ENCODE measurements at regions not wholly inside any gene's neighbourhood (a gene's known extent, or its start where the extent isn't known, plus 50 kb on each side); places are given as distances from the start of the nearest gene placed in this dataset.

- Histone ChIP-seq H3K27me3 (ENCODE audit: control insufficient read depth in 2 of 2, insufficient read depth in 2 of 2, low read length in 2 of 2) (no peaks in the 10 kb centered on the region), H3K4me2 (replicated peaks; ENCODE audit: extremely low read depth, low read length, poor library complexity, severe bottlenecking) (no peak overlapping the region), H3K4me3 (replicated peaks in 1 of 3; ENCODE audit: low read depth in 2 of 3, low read length in 3 of 3) (no peak overlapping the region), H3K79me2 (ENCODE audit: insufficient read depth, low read length) (no peaks in the 10 kb centered on the region), H3K4me1 (ENCODE audit: control insufficient read depth in 1 of 2, insufficient read depth in 2 of 2, low read length in 2 of 2) (no peaks in the 10 kb centered on the region), H3K27ac (ENCODE audit: low read depth in 1 of 2, low read length in 2 of 2) (no peak overlapping the region), H3K36me3 (replicated peaks in 1 of 2; ENCODE audit: control insufficient read depth in 1 of 2, insufficient read depth in 2 of 2, low read length in 2 of 2) (no peaks in the 10 kb centered on the region), H4K20me1 (ENCODE audit: insufficient read depth, low read length) (no peaks in the 10 kb centered on the region), H2AFZ (ENCODE audit: insufficient read depth, low read depth, low read length, poor library complexity, severe bottlenecking) (no peak overlapping the region), H3K9me3 (replicated peaks in 1 of 2; ENCODE audit: control insufficient read depth in 1 of 2, insufficient read depth in 1 of 2, low read length in 2 of 2) (peaks cover 20 to 25% of the 10 kb centered on the region in 2 donors), H3K9ac (ENCODE audit: insufficient read depth, low read length, poor library complexity, severe bottlenecking) (no peak overlapping the region)
- 92% methylated on average over 6 of the region's 9 CpGs for WGBS (ENCODE audit: insufficient coverage)
- peaks cover 3 to 11% (median 6%) of the 10 kb centered on the region in 3 donors for H3K27me3 Mint-ChIP-seq (ENCODE audit: low read depth in 3 of 3)
- peaks cover 10 to 29% (median 19%) of the 10 kb centered on the region in 7 donors for H3K9me3 Mint-ChIP-seq
- no peak overlapping the region for H3K4me3 Mint-ChIP-seq
- TF ChIP-seq, protein P1, sequence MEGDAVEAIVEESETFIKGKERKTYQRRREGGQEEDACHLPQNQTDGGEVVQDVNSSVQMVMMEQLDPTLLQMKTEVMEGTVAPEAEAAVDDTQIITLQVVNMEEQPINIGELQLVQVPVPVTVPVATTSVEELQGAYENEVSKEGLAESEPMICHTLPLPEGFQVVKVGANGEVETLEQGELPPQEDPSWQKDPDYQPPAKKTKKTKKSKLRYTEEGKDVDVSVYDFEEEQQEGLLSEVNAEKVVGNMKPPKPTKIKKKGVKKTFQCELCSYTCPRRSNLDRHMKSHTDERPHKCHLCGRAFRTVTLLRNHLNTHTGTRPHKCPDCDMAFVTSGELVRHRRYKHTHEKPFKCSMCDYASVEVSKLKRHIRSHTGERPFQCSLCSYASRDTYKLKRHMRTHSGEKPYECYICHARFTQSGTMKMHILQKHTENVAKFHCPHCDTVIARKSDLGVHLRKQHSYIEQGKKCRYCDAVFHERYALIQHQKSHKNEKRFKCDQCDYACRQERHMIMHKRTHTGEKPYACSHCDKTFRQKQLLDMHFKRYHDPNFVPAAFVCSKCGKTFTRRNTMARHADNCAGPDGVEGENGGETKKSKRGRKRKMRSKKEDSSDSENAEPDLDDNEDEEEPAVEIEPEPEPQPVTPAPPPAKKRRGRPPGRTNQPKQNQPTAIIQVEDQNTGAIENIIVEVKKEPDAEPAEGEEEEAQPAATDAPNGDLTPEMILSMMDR (IDR thresholded peaks at IDR 0.05), result no peak
- no peak for DNase-seq
- no peaks in the 10 kb centered on the region for H3K36me3 Mint-ChIP-seq
- intact Hi-C loops (cut with micrococcal nuclease), result no loop called here
- H3K27ac Mint-ChIP-seq, result no peak overlapping the region
- H3K4me1 Mint-ChIP-seq, result no peaks in the 10 kb centered on the region
These were observed 431.8 kb downstream of the PREX1 start for GRCh38 chr20:48395816-48396546.

DNA sequence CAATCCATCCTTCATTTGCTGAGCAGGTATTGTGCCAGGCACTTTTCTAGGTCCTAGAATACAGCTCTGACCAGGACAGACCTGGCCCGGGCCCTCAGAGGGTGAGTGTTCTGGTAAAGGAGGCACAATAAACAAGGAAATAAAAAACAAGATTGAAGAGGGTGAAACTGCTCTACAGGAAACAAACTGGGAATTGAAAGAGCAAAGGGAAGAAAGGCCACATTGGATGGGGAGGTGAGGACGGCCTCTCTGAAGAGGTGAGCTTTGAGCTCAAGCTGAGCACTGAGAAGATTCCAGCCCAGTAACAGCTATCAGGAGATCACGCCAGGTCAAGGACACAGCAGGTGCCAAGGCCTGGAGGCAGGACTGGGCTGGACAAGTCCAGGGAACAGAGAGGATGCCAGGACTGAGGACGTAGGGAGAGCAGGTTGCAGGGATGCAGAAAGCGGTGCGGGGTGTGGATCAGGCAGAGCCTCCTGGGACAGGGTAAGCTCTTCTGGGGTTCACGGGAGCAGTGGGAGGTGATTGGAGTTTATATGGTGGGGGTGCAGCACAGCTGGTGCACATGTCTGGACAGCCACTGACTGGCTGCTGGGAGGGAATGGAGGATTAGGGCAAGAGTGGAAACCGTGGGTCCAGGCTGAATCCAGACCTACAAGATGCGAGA, 433.3 kb downstream of the PREX1 start:
- no peaks in the 10 kb centered on the region for H3K79me2 ChIP-seq (ENCODE audit: insufficient read depth, low read length)
- 85% methylated on average over 9 of the region's 9 CpGs for WGBS (ENCODE audit: insufficient coverage)
- intact Hi-C loops (cut with micrococcal nuclease), result no loop called here
- no peak overlapping the region for H3K4me3 ChIP-seq (replicated peaks in 1 of 3; ENCODE audit: low read depth in 2 of 3, low read length in 3 of 3)
- H3K36me3 ChIP-seq (replicated peaks in 1 of 2; ENCODE audit: control insufficient read depth in 1 of 2, insufficient read depth in 2 of 2, low read length in 2 of 2), result no peaks in the 10 kb centered on the region
- Mint-ChIP-seq H3K27me3 (ENCODE audit: low read depth in 3 of 3) (peaks cover 2 to 11% (median 6%) of the 10 kb centered on the region in 3 donors), H3K9me3 (peaks cover 12 to 35% (median 20%) of the 10 kb centered on the region in 7 donors), H3K4me3 (no peak overlapping the region), H3K4me1 (no peaks in the 10 kb centered on the region), H3K27ac (no peak overlapping the region), H3K36me3 (no peaks in the 10 kb centered on the region)
- H4K20me1 ChIP-seq (ENCODE audit: insufficient read depth, low read length), result no peaks in the 10 kb centered on the region
- no peaks in the 10 kb centered on the region for H3K27me3 ChIP-seq (ENCODE audit: control insufficient read depth in 2 of 2, insufficient read depth in 2 of 2, low read length in 2 of 2)
- H2AFZ ChIP-seq (ENCODE audit: insufficient read depth, low read depth, low read length, poor library complexity, severe bottlenecking), result no peak overlapping the region
- TF ChIP-seq, protein P1 (IDR thresholded peaks at IDR 0.05), result no peak
- peaks cover 20 to 25% of the 10 kb centered on the region in 2 donors for H3K9me3 ChIP-seq (replicated peaks in 1 of 2; ENCODE audit: control insufficient read depth in 1 of 2, insufficient read depth in 1 of 2, low read length in 2 of 2)
- no peaks in the 10 kb centered on the region for H3K4me1 ChIP-seq (ENCODE audit: control insufficient read depth in 1 of 2, insufficient read depth in 2 of 2, low read length in 2 of 2)
- no peak overlapping the region for H3K4me2 ChIP-seq (replicated peaks; ENCODE audit: extremely low read depth, low read length, poor library complexity, severe bottlenecking)
- no peak for DNase-seq
- no peak overlapping the region for H3K9ac ChIP-seq (ENCODE audit: insufficient read depth, low read length, poor library complexity, severe bottlenecking)
- no peak overlapping the region for H3K27ac ChIP-seq (ENCODE audit: low read depth in 1 of 2, low read length in 2 of 2)

Data from CD14-positive monocyte (primary cell).